Tibial artery (tissue), 4 donors: ENCODE measurements at regions not wholly inside any gene's neighbourhood (a gene's known extent, or its start where the extent isn't known, plus 50 kb on each side); places are given as distances from the start of the nearest gene placed in this dataset.

Experiments
- DNase-seq, 2 donors: peaks; one replicate each; pipeline ENCODE4 v3.0.0-alpha.2; 2019
- H3K27ac ChIP-seq, 2 donors: fragments of 200-600 bp; sonication (generic) in 1 of 2; 1 replicate in 1 of 2; 2 replicates in 1 of 2; pipeline ENCODE4 v1.5.1; 2018 to 2019; ENCODE audit warnings: mild to moderate bottlenecking in 1 of 2
- H3K27me3 ChIP-seq, 2 donors: fragments of 200-600 bp; sonication (generic) in 1 of 2; one replicate each; pipeline versions ENCODE4 v1.5.1 to v1.6.0; 2016 to 2019
- H3K36me3 ChIP-seq, 3 donors: fragments of 200-600 bp; sonication (generic) in 2 of 3; one replicate each; pipeline ENCODE4 v1.5.1; 2016 to 2019; ENCODE audit warnings: mild to moderate bottlenecking in 2 of 3
- H3K4me1 ChIP-seq, 4 donors: fragments of 200-600 bp; sonication (generic) in 2 of 4; 1 replicate in 3 of 4; 2 replicates in 1 of 4; pipeline ENCODE4 v1.5.1; 2016 to 2019
- H3K4me3 ChIP-seq, 2 donors: fragments of 200-600 bp; sonication (generic) in 1 of 2; 1 replicate in 1 of 2; 2 replicates in 1 of 2; pipeline ENCODE4 v1.5.1; 2018 to 2019; ENCODE audit warnings: mild to moderate bottlenecking in 2 of 2
- H3K9me3 ChIP-seq, 3 donors: fragments of 200-600 bp; sonication (generic) in 1 of 3; one replicate each; pipeline ENCODE4 v1.5.1; 2016 to 2019
- CTCF ChIP-seq, 2 experiments: fragments of 200-600 bp in 1 of 2; fragments of 450-650 bp in 1 of 2; IDR thresholded peaks; one replicate each; pipeline ENCODE4 v1.5.1; 2017 to 2019; ENCODE audit warnings: antibody characterized with exemption in 2 of 2, mild to moderate bottlenecking in 1 of 2, moderate library complexity in 1 of 2
- intact Hi-C: fragments of 100-400 bp; cut with DNase I; formaldehyde crosslinking; loops from one replicate; pipeline ENCODE4 v1.15.0; 2023; ENCODE audit warnings: low total_unique reads

- H3K36me3 ChIP-seq: no peaks in the 10 kb centered on the region
- no peak for TF ChIP-seq CTCF (IDR thresholded peaks at IDR 0.05)
- no peaks in the 10 kb centered on the region for H3K4me1 ChIP-seq
- H3K4me3 ChIP-seq: no peak overlapping the region
- intact Hi-C loops: no loop called here
- H3K27ac ChIP-seq: no peak overlapping the region
- DNase-seq: no peak
- no peaks in the 10 kb centered on the region for H3K9me3 ChIP-seq
- no peaks in the 10 kb centered on the region for H3K27me3 ChIP-seq
Observed at GRCh38 chrX:121216641-121217374, 169.4 kb downstream of the GLUD2 start.

GRCh38 chrX:121221322-121221977, 174.0 kb downstream of the GLUD2 start:
- Histone ChIP-seq H3K27ac (no peak overlapping the region), H3K4me1 (no peaks in the 10 kb centered on the region), H3K36me3 (no peaks in the 10 kb centered on the region), H3K4me3 (no peak overlapping the region), H3K27me3 (no peaks in the 10 kb centered on the region), H3K9me3 (no peaks in the 10 kb centered on the region)
- no peak for TF ChIP-seq CTCF (IDR thresholded peaks at IDR 0.05)
- intact Hi-C loops: no loop called here
- no peak for DNase-seq

- Histone ChIP-seq H3K27me3 (no peaks in the 10 kb centered on the region), H3K36me3 (no peaks in the 10 kb centered on the region), H3K9me3 (no peaks in the 10 kb centered on the region), H3K4me3 (no peak overlapping the region), H3K4me1 (no peaks in the 10 kb centered on the region), H3K27ac (no peak overlapping the region)
- no peak for TF ChIP-seq CTCF (IDR thresholded peaks at IDR 0.05)
- no peak for DNase-seq
- intact Hi-C loops: no loop called here
Observed at GRCh38 chrX:121227888-121228287, 180.5 kb downstream of the GLUD2 start.

GRCh38 chrX:121231566-121232358, 184.4 kb downstream of the GLUD2 start:
- H3K9me3 ChIP-seq: no peaks in the 10 kb centered on the region
- H3K27me3 ChIP-seq: no peaks in the 10 kb centered on the region
- H3K36me3 ChIP-seq: no peaks in the 10 kb centered on the region
- H3K4me1 ChIP-seq: no peaks in the 10 kb centered on the region
- no peak overlapping the region for H3K27ac ChIP-seq
- no peak overlapping the region for H3K4me3 ChIP-seq
- no peak for TF ChIP-seq CTCF (IDR thresholded peaks at IDR 0.05)
- DNase-seq: no peak
- intact Hi-C loops: no loop called here

GRCh38 chrX:121236040-121236439, 188.6 kb downstream of the GLUD2 start:
- Histone ChIP-seq H3K27ac (no peak overlapping the region), H3K4me3 (no peak overlapping the region), H3K36me3 (no peaks in the 10 kb centered on the region), H3K9me3 (no peaks in the 10 kb centered on the region), H3K27me3 (no peaks in the 10 kb centered on the region), H3K4me1 (no peaks in the 10 kb centered on the region)
- intact Hi-C loops: no loop called here
- TF ChIP-seq CTCF (IDR thresholded peaks at IDR 0.05): no peak
- no peak for DNase-seq
